GM20000 (cell line): ENCODE measurements at regions not wholly inside any gene's neighbourhood (a gene's known extent, or its start where the extent isn't known, plus 50 kb on each side); places are given as distances from the start of the nearest gene placed in this dataset.
"Not testable (repeated sequence)": the region's sequence is repeated elsewhere in the genome, so short reads cannot be mapped to it uniquely, and the experiment has no call there.

ENCODE experiments used
- DNase-seq: peaks from one replicate; pipeline ENCODE4 v3.0.0; 2012; ENCODE audit warnings: low spot score
- TF ChIP-seq, protein P1 (sequence below): IDR thresholded peaks from 2 replicates; pipeline ENCODE4 v1.5.1; 2012; ENCODE audit warnings: mild to moderate bottlenecking, control low read depth; ENCODE audit errors: extremely low read depth, missing control alignments

DNA sequence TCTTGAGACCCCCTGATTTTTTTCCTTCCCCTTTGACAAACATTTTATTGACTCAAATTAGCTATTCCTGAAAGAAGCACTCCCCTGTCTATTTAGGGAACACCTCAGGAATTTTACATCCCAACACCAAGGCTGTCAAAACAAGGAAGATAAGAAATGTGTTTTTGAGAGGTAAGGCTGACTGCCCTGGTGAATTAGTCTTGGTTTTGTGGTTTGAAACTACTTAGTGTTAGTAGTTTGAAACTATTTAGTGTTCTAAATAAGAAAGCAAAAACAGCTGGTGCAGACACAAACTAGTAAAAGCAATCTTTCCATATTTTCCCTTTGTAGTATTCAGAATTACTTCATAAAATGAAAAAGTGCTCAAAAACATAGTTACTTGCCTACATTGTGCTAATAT is 120.7 kb downstream of the PCSK1 start:
- no peak for DNase-seq
- TF ChIP-seq, protein P1, sequence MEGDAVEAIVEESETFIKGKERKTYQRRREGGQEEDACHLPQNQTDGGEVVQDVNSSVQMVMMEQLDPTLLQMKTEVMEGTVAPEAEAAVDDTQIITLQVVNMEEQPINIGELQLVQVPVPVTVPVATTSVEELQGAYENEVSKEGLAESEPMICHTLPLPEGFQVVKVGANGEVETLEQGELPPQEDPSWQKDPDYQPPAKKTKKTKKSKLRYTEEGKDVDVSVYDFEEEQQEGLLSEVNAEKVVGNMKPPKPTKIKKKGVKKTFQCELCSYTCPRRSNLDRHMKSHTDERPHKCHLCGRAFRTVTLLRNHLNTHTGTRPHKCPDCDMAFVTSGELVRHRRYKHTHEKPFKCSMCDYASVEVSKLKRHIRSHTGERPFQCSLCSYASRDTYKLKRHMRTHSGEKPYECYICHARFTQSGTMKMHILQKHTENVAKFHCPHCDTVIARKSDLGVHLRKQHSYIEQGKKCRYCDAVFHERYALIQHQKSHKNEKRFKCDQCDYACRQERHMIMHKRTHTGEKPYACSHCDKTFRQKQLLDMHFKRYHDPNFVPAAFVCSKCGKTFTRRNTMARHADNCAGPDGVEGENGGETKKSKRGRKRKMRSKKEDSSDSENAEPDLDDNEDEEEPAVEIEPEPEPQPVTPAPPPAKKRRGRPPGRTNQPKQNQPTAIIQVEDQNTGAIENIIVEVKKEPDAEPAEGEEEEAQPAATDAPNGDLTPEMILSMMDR, result no peak

GRCh38 chr5:96307047-96307446 is 126.0 kb downstream of the PCSK1 start:
- not testable (repeated sequence) for DNase-seq

DNA sequence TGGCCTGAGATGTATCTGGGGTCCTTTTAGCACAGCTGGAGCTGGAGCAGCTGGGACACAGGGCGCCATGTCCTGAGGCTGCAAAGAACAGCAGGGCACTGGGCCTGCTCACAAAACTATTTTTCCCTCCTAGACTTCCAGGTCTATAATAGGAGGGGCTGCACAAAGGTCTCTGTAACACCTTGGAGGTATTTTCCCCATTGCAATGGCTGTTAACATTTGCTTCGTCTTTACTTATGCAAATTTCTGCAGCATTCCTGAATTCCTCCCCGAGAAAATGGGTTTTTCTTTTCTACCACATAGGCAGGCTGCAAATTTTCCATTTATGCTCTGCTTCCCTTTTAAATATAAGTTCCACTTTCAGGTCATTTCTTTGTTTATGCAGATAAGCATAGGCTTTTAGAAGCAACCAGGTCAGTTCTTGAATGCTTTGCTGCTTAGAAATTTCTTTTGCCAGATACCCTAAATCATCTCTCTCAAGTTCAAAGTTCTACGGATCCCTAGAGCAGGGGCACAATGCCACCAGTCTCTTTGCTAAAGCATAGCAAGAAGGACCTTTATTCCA is 130.8 kb downstream of the PCSK1 start:
- TF ChIP-seq, protein P1, result no peak

GRCh38 chr5:96300976-96301375 is 132.1 kb downstream of the PCSK1 start:
- TF ChIP-seq, protein P1, result no peak
- DNase-seq, result no peak

More for the DNA sequence above, 130.8 kb downstream of the PCSK1 start:
- no peak for DNase-seq

DNA sequence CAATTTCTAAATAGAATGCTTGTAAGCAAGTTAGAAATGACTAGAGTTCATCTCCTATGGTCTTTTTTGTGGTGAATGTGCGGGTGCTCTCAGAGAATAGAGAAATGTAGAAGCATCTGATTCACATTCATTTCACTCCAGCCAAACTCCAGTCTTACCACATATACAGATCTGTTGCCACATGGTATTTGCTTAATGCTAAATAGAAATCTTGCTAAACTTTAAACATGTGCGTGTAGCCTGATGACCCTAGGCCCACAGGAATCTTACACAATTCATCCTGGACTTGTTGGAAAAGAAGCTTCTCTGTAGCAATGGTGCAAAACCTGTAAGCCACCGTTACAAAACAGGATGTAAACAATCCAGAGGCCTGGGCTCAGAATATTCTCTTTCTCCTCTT is 135.2 kb downstream of the PCSK1 start:
- DNase-seq, result no peak
- TF ChIP-seq, protein P1, result no peak

GRCh38 chr5:96297290-96297689 is 135.8 kb downstream of the PCSK1 start:
- TF ChIP-seq, protein P1, result no peak
- DNase-seq, result no peak

DNA sequence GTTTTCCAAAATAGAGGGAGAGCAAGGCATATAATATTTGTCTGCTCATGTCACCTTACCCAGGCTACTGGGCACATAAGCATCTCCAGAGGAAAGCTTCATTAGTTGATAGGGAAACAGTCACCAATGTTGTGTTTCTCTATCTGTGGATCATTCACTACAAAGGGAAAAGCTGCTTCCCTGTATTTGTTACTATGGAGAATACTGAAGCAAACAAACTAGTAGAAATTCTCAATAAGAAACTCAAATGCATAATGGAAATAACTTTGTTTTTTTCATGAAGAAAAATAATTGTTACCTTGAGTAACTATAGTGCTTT is 138.2 kb downstream of the PCSK1 start:
- DNase-seq, result no peak
- TF ChIP-seq, protein P1, result no peak
